ENCODE measurements at regions not wholly inside any gene's neighbourhood (a gene's known extent, or its start where the extent isn't known, plus 50 kb on each side); places are given as distances from the start of the nearest gene placed in this dataset.

DNA sequence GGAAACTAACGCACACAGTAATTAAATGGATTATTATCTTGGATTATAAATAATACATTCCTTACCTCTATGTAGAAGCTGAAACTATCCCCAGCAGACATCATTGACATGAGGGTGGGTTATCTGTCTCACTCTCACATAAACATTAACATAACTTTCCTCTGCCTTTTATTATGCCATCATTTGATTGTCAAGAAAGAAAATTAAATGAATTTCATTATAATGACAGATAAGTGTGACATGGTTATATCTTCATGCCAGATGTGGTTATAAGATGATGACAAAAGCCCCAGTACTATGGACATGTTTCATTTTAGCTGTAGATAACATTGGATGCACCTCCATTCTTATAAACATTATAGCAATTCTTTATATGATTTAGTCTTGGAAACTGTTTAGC is 476.5 kb downstream of the KCNT2 start:
- Histone ChIP-seq H3K4me3 (replicated peaks in 1 of 3; ENCODE audit: insufficient read depth in 1 of 3, low read depth in 1 of 3, low read length in 3 of 3) (no peak overlapping the region), H3K4me1 (ENCODE audit: control insufficient read depth, extremely low read depth, insufficient read depth, low read length) (no peaks in the 10 kb centered on the region), H3K9me1 (replicated peaks; ENCODE audit: control insufficient read depth, extremely low read depth, insufficient read depth, low read length) (no peaks in the 10 kb centered on the region), H3K79me2 (ENCODE audit: control insufficient read depth, insufficient read depth, low read length) (no peaks in the 10 kb centered on the region), H3K9ac (replicated peaks; ENCODE audit: extremely low read depth, insufficient read depth, low read length) (no peak overlapping the region), H3K36me3 (ENCODE audit: control insufficient read depth in 2 of 2, extremely low read depth in 1 of 2, insufficient read depth in 2 of 2, low read length in 2 of 2) (no peaks in the 10 kb centered on the region), H3K27me3 (ENCODE audit: control insufficient read depth in 2 of 2, insufficient read depth in 2 of 2, low read length in 2 of 2) (no peaks in the 10 kb centered on the region), H4K20me1 (replicated peaks; ENCODE audit: control insufficient read depth, extremely low read depth, insufficient read depth, low read length) (no peaks in the 10 kb centered on the region), H3K9me3 (replicated peaks; ENCODE audit: control insufficient read depth, insufficient read depth, low read length) (no peaks in the 10 kb centered on the region), H2AFZ (ENCODE audit: low read depth, low read length) (no peak overlapping the region), H3K4me2 (ENCODE audit: insufficient read depth, low read length) (no peak overlapping the region), H3K27ac (ENCODE audit: insufficient read depth, low read depth, low read length) (no peak overlapping the region)
- BruUV-seq (replicated peaks): no TSS peak
- POLR2A ChIA-PET: no interaction called here
- CTCF ChIA-PET: interaction anchor here (1.2 to 3.2 kb wide), 2 partner anchors 11 to 17 kb away, joined by 3 to 14 read pairs; no protein-coding TSS in a partner anchor
- DNase-seq (ENCODE audit: low read depth, low spot score) (no peak), FAIRE-seq (no peak)
- TF ChIP-seq MYC (IDR thresholded peaks at IDR 0.05; ENCODE audit: low read depth, low read length) (no peak), FOS (IDR thresholded peaks at IDR 0.05; ENCODE audit: borderline replicate concordance, insufficient read depth, low read length) (no peak), JUN (IDR thresholded peaks at IDR 0.05; ENCODE audit: borderline replicate concordance, insufficient read depth, insufficient read length, low read depth) (no peak), POLR2A (IDR thresholded peaks at IDR 0.05; ENCODE audit: low read depth, low read length) (no peak), GATA2 (IDR thresholded peaks at IDR 0.05; ENCODE audit: insufficient read depth, insufficient read length, low read depth, low read length) (no peak), POLR2AphosphoS5 (IDR thresholded peaks at IDR 0.05; ENCODE audit: insufficient read depth, low read depth, low read length) (no peak), EZH2 (IDR thresholded peaks at IDR 0.05; ENCODE audit: borderline replicate concordance, low read depth, low read length, severe bottlenecking) (no peak)
- TF ChIP-seq, protein P1, sequence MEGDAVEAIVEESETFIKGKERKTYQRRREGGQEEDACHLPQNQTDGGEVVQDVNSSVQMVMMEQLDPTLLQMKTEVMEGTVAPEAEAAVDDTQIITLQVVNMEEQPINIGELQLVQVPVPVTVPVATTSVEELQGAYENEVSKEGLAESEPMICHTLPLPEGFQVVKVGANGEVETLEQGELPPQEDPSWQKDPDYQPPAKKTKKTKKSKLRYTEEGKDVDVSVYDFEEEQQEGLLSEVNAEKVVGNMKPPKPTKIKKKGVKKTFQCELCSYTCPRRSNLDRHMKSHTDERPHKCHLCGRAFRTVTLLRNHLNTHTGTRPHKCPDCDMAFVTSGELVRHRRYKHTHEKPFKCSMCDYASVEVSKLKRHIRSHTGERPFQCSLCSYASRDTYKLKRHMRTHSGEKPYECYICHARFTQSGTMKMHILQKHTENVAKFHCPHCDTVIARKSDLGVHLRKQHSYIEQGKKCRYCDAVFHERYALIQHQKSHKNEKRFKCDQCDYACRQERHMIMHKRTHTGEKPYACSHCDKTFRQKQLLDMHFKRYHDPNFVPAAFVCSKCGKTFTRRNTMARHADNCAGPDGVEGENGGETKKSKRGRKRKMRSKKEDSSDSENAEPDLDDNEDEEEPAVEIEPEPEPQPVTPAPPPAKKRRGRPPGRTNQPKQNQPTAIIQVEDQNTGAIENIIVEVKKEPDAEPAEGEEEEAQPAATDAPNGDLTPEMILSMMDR (IDR thresholded peaks at IDR 0.05; ENCODE audit: extremely low read depth in 1 of 2, insufficient read depth in 1 of 2, low read depth in 1 of 2, low read length in 2 of 2): no peak
- TF ChIP-seq, protein P2, sequence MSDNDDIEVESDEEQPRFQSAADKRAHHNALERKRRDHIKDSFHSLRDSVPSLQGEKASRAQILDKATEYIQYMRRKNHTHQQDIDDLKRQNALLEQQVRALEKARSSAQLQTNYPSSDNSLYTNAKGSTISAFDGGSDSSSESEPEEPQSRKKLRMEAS (IDR thresholded peaks at IDR 0.05; ENCODE audit: insufficient read depth, insufficient read length): no peak
- intact Hi-C loops (cut with micrococcal nuclease): no loop called here
- dilution Hi-C loops (cut with MboI; ENCODE audit: extremely low pct_ligation_motif_present, low sequenced_read_pairs): no loop called here
